ENCODE measurements at regions not wholly inside any gene's neighbourhood (a gene's known extent, or its start where the extent isn't known, plus 50 kb on each side); places are given as distances from the start of the nearest gene placed in this dataset.
"Not testable (repeated sequence)": the region's sequence is repeated elsewhere in the genome, so short reads cannot be mapped to it uniquely, and the experiment has no call there.

- DNase-seq: no peak
These were observed 1117.2 kb upstream of the MIR17HG start for GRCh38 chr13:90230311-90230710.

GRCh38 chr13:90232291-90232690 is 1115.2 kb upstream of the MIR17HG start:
- DNase-seq: no peak

DNA sequence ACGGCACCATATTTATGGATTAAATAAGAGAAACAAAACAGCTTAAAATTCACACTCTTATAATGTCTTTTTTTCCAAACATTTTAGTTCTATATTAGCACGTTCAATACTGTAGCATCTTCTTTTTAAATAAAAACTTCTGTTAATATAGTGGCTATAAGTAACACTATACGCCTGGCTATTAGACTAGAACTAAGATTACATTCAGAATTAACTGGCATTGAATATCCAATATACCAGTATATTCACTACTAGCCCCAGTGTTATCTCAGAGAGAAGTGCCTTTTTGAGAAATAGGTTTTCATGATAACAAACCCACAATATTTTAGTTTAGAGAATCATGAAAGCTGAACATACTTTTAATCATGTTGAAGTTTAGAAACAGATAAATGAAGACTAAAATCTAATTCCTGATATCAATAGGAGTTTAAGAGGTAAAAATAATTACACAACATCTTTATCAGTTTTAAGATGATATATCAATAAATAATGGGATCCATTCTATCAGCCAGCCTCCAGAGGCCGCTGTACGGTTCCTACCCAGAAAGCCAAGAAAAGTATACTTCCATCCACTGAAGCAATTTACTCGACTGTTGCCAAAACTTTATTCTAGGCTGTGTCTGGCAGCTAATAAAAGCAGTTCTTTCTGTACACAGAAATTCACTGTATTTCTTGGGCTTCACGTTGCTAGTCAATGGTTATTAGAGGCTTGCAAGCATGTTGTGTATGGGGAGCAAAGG is 1113.4 kb upstream of the MIR17HG start:
- DNase-seq: no peak

GRCh38 chr13:90237852-90238251 is 1109.6 kb upstream of the MIR17HG start:
- no peak for DNase-seq

DNA sequence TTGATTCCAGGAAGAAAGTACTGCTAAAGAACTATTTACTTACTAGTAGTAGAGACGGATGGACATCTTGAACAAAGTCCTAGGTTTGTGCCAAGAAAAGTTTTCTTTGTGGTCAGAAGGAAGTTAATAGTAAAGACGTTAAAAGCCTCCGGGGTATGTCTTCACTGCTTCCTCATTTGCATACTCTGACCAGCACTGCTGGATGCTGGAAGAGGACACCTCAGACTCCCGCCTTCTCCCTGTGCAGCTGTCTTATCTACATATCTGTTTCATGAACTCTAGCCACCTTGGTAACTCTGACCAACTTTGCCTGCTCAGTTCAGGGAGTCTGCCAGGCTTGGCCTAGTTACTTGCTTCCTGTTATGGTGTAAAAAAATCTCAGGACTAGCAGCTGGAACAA is 1109.1 kb upstream of the MIR17HG start:
- no peak for DNase-seq

DNA sequence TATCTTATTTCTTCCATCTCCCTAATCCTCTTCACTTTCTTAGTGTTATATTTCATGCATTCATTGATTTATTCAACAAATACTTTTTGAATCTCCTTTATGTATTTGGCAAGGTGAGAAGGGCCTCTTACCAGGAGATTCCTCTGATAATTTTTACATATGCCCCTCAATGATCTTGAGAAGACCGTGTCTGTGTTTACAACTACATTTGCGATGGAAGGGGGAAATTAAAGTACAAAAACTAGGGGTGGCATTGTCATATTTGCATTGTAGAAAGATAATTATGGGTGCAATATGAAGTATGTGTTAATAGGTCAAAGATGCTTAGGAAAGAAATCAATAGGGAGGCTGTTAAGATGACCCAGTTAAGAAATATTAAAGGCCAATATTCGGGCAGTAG is 1108.4 kb upstream of the MIR17HG start:
- no peak for DNase-seq

DNA sequence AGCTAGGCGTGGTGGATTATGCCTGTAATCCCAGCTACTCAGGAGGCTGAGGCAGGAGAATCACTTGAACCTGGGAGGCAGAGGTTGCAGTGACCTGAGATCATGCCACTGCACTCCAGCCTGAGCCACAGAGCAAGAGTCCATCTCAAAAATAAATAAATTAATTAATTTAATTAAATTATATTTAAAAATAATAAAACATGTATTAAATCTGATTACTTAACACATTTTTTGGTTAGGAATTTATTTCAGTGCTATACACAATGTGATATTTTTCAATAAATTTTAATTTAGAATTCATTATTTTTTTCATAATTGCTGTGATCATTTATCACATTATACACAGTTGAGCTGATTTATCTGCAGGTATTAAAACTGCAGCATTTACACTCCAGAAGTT is 1101.5 kb upstream of the MIR17HG start:
- no peak for DNase-seq

GRCh38 chr13:90246687-90247345 is 1100.7 kb upstream of the MIR17HG start:
- no peak for DNase-seq

DNA sequence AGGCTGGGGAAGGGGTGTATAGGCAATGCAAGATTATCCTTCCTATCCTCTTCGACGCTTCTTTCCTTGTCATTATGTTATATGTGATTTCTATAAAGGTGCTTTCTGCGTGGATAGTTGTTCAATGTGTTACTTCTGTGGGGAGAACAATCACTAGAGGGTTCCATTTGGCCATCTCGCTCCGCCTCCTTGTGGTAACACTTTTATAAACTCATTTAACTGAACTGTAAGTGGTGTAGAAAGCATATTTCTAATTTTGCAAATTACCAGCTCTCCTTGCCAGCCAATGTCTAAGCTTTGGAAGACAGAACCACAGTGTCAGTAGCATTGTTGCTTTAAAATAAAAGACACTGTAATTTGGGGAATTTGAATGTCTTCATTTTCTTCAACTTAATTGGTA is 1093.7 kb upstream of the MIR17HG start:
- DNase-seq: no peak

- no peak for DNase-seq
These were observed 1093.0 kb upstream of the MIR17HG start for GRCh38 chr13:90254437-90254836.

DNA sequence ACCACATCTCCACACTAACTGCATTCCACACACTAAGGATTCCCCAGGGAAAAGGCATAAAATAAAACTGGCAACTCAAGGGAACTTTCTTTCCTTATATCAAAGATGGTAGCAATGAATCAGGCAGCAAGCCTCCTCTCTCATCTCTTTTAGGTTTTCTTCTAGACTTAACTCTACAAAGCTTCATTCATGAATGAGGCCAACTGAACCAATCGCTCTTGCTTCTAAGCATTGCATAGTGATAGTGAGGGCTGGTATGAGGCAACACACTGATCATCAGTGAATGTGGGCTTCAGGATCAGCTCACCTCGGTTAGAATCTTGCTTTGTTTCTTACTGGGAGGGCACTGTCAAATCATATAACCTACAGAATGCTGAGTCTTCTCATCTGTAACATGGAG is 1090.7 kb upstream of the MIR17HG start:
- no peak for DNase-seq

DNA sequence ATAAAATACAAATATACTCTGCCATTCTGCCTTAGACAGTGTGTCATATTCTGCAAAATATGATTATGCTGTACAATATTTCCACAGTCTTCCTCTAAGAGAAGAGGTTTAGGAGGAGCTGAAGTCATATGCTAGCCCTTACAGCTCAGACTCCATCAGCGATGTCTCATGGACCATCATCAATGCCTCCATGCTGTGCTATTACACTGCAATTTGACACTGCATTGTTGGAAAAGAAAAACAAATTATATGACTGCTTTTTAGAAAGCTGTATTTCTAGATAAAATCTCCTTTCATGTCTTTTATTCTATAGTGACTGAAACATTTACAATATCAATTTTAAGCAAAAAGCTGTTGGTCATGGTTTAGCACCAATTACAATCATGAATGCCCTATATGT is 1089.4 kb upstream of the MIR17HG start:
- DNase-seq: no peak

DNA sequence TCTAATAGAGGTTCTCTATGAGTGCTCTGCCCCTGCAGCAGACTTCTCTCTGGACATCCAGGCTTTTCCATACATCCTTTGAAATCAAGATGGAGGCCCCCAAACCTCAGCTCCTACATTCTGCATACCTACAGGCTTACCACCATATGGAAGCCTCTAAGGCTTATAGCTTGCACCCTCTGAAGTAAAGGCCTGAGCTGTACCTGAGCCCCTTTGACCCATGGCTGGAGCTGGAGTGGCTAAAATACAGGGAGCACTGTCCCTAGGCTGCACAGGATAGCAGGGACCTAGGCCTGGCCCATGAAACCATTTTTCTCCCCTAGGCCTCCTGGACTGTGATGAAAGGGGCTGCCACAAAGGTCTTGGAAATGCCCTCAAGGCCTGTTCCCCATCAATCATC is 1086.1 kb upstream of the MIR17HG start:
- no peak for DNase-seq

- no peak for DNase-seq
These were observed 1077.3 kb upstream of the MIR17HG start for GRCh38 chr13:90270226-90270625.

DNA sequence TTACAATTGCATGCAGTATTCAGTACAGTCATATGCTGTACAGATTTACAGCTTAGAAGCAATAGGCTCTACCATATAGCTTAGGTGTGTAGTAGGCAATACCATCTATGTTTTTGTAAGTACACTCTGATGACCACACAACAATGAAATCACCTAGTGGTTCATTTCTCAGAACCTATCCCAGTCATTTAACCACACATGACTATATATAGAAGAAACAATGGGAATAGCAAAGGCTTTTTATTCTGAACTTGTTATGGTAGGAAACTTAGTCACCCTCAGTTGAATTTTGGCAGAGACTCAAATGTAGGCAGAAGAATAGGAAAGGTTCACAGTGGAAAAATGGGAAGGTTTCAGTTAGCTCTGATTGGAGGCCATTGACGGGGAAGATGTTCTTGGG is 1075.1 kb upstream of the MIR17HG start:
- no peak for DNase-seq

DNA sequence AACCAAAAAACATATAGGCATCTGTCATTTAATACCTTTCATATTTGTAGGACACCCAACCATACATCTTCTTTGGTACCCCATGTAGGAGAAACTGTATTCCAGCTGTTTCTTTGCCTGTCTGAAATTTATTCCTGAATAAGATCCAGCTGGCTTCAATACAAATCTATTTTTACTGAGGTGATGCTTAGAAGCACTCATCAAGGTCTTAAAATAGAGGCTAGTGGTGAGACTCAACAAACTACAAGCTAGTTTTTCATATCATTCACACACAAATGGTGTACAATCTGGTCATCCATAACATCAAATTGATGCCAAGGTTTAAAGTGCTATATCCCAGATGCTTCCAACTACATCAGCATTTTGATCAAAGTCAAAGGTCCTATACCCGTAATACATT is 1071.3 kb upstream of the MIR17HG start:
- DNase-seq: no peak

- DNase-seq: not testable (repeated sequence)
These were observed 1069.3 kb upstream of the MIR17HG start for GRCh38 chr13:90278231-90278630.

GRCh38 chr13:90281709-90282108 is 1065.8 kb upstream of the MIR17HG start:
- no peak for DNase-seq

DNA sequence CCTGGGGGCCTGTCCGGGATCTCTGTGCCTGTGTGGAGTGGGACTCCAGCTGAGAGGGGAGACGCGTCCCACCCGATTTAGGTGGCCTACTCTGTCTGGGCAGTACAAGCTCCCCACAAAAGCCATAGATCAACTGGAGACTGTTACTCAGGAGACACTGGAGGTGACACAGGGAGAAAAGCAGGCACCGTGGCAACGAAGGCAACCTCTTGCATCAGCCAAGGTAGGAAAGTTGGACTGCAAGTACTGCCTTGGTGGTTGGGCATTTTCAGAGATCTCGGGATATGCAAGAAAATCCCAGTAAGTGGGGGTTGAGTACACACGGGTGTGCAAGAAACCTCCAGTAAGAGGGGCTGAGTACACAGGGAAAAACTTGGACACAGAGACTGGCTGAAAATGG is 1060.0 kb upstream of the MIR17HG start:
- DNase-seq: no peak

- no peak for DNase-seq
These were observed 1053.6 kb upstream of the MIR17HG start for GRCh38 chr13:90293793-90294361.

DNA sequence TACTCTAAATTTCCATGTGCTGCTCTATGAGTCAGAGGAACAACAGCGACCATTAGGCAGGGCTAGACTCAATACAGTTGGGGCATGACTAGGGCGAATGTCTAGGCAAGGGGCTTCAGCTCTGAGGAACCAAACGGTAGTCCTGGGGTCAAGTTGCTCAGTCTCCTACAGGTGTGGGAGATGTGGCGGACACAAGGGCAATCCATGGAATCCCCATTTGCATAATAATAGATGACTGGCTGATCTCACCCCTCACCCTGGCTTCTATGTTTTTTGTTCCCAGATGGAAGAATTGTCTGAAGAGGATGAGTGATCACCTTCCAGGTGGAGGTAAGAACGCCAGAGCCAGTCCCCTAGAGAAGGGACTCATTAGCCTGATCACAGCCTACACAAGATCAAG is 1048.2 kb upstream of the MIR17HG start:
- DNase-seq: no peak

GRCh38 chr13:90300015-90300414 is 1047.5 kb upstream of the MIR17HG start:
- no peak for DNase-seq

GRCh38 chr13:90302107-90302506 is 1045.4 kb upstream of the MIR17HG start:
- no peak for DNase-seq

DNA sequence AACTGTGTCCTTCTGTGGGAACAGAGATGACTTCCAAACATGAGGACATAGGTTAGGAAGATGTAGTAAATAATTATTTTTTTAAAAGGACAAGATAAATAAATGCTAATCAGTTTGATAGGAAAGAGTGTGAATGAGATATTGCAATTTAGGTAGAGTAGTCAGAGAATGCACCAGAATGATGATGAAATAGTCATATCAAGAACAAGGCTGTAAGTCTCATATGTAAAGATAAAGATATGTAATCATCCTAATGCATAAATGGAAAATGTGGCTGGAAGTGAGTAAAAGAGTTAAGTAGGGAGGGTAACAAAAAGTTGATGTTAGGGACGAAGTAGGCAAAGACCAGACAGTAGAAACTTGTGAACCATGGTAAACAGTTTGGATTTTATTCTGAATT is 1041.7 kb upstream of the MIR17HG start:
- DNase-seq: no peak

DNA sequence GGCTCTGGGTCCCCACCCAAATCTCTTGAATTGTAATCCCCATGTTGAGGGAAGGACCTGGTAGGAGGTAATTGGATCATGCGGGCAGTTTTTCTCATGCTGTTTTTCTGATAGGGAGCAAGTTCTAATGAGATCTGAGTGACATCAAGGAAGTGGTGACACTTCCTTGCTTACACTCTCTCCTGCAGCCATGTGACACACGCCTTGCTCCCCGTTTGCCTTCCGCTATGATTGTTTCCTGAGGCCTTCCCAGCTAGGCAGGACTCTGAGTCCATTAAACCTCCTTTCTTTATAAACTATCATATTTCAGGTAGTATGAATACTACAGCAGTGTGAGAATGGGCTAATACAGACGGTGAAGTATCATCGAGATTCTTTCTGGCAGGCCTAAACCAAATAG is 1040.4 kb upstream of the MIR17HG start:
- DNase-seq: no peak
